GM18505 (cell line): ENCODE measurements at regions not wholly inside any gene's neighbourhood (a gene's known extent, or its start where the extent isn't known, plus 50 kb on each side); places are given as distances from the start of the nearest gene placed in this dataset.
"Not testable (repeated sequence)": the region's sequence is repeated elsewhere in the genome, so short reads cannot be mapped to it uniquely, and the experiment has no call there.

Experiments
- ATAC-seq: cut with Tn5 transposase; IDR thresholded peaks from one replicate; pipeline ENCODE4 v1.9.1; 2021; ENCODE audit not compliant: unreplicated experiment
- POLR2A ChIP-seq: IDR thresholded peaks from 4 replicates; pipeline ENCODE4 v1.6.1; 2011; ENCODE audit warnings: borderline replicate concordance; ENCODE audit not compliant: insufficient read depth, insufficient read length; ENCODE audit errors: extremely low read depth

- no peak for TF ChIP-seq POLR2A
- ATAC-seq, result no peak
These were observed 115.2 kb downstream of the ZNF37A start for GRCh38 chr10:38209332-38209731.

GRCh38 chr10:38209748-38210147 lies 115.6 kb downstream of the ZNF37A start:
- ATAC-seq, result not testable (repeated sequence)

- TF ChIP-seq POLR2A, result no peak
- no peak for ATAC-seq
These were observed 118.3 kb downstream of the ZNF37A start for GRCh38 chr10:38212460-38212859.

GRCh38 chr10:38226385-38226784 lies 132.2 kb downstream of the ZNF37A start:
- no peak for ATAC-seq
- TF ChIP-seq POLR2A, result no peak

- TF ChIP-seq POLR2A, result no peak
- no peak for ATAC-seq
These were observed 134.3 kb downstream of the ZNF37A start for GRCh38 chr10:38228394-38228793.

- not testable (repeated sequence) for ATAC-seq
These were observed 144.3 kb downstream of the ZNF37A start for GRCh38 chr10:38238479-38238878.

- ATAC-seq, result not testable (repeated sequence)
These were observed 148.0 kb downstream of the ZNF37A start for GRCh38 chr10:38242061-38242649.

GRCh38 chr10:38248113-38248512 lies 154.0 kb downstream of the ZNF37A start:
- not testable (repeated sequence) for ATAC-seq

GRCh38 chr10:38252551-38252950 lies 158.4 kb downstream of the ZNF37A start:
- not testable (repeated sequence) for ATAC-seq

- ATAC-seq, result not testable (repeated sequence)
These were observed 173.4 kb downstream of the ZNF37A start for GRCh38 chr10:38267555-38267954.

GRCh38 chr10:38271031-38271430 lies 176.9 kb downstream of the ZNF37A start:
- not testable (repeated sequence) for ATAC-seq

GRCh38 chr10:38274879-38275278 lies 180.7 kb downstream of the ZNF37A start:
- not testable (repeated sequence) for ATAC-seq

GRCh38 chr10:38292560-38292959 lies 198.4 kb downstream of the ZNF37A start:
- ATAC-seq, result not testable (repeated sequence)

- ATAC-seq, result not testable (repeated sequence)
These were observed 216.0 kb downstream of the ZNF37A start for GRCh38 chr10:38310111-38310510.

GRCh38 chr10:38315090-38315805 lies 221.1 kb downstream of the ZNF37A start:
- ATAC-seq, result not testable (repeated sequence)

GRCh38 chr10:38321393-38321792 lies 227.3 kb downstream of the ZNF37A start:
- ATAC-seq, result not testable (repeated sequence)

- not testable (repeated sequence) for ATAC-seq
These were observed 236.2 kb downstream of the ZNF37A start for GRCh38 chr10:38330306-38330705.

- not testable (repeated sequence) for ATAC-seq
These were observed 237.0 kb downstream of the ZNF37A start for GRCh38 chr10:38331106-38331505.

- ATAC-seq, result not testable (repeated sequence)
These were observed 239.6 kb downstream of the ZNF37A start for GRCh38 chr10:38333699-38334098.

GRCh38 chr10:38350645-38351044 lies 256.5 kb downstream of the ZNF37A start:
- not testable (repeated sequence) for ATAC-seq

- not testable (repeated sequence) for ATAC-seq
These were observed 260.3 kb downstream of the ZNF37A start for GRCh38 chr10:38354410-38354809.
